ENCODE measurements at regions not wholly inside any gene's neighbourhood (a gene's known extent, or its start where the extent isn't known, plus 50 kb on each side); places are given as distances from the start of the nearest gene placed in this dataset.

GRCh38 chr4:32199639-32200038 is 1479.5 kb downstream of the PCDH7 start:
- ATAC-seq: no peak
- intact Hi-C loops (cut with DNase I): no loop called here

GRCh38 chr4:32203340-32203739 is 1483.2 kb downstream of the PCDH7 start:
- DNase-seq (ENCODE audit: missing footprints) (no peak), ATAC-seq (no peak)
- intact Hi-C loops (cut with DNase I): no loop called here

More at GRCh38 chr4:32199639-32200038, 1479.5 kb downstream of the PCDH7 start:
- DNase-seq (ENCODE audit: missing footprints): no peak

GRCh38 chr4:32206756-32207155 is 1486.6 kb downstream of the PCDH7 start:
- no peak for ATAC-seq
- DNase-seq (ENCODE audit: missing footprints): no peak
- intact Hi-C loops (cut with DNase I): no loop called here

- intact Hi-C loops (cut with DNase I): no loop called here
- no peak for DNase-seq (ENCODE audit: missing footprints)
- no peak for ATAC-seq
Observed at GRCh38 chr4:32207456-32207855, 1487.3 kb downstream of the PCDH7 start.

GRCh38 chr4:32215277-32215676 is 1495.1 kb downstream of the PCDH7 start:
- DNase-seq (ENCODE audit: missing footprints) (peak; percentile 63), ATAC-seq (no peak)
- intact Hi-C loops (cut with DNase I): no loop called here

- intact Hi-C loops (cut with DNase I): no loop called here
- ATAC-seq (no peak), DNase-seq (ENCODE audit: missing footprints) (no peak)
Observed at GRCh38 chr4:32216502-32216901, 1496.3 kb downstream of the PCDH7 start.

GRCh38 chr4:32219306-32220075 is 1499.3 kb downstream of the PCDH7 start:
- DNase-seq (ENCODE audit: missing footprints) (no peak), ATAC-seq (no peak)
- intact Hi-C loops (cut with DNase I): no loop called here

GRCh38 chr4:32226204-32226603 is 1506.0 kb downstream of the PCDH7 start:
- ATAC-seq (no peak), DNase-seq (ENCODE audit: missing footprints) (no peak)
- intact Hi-C loops (cut with DNase I): no loop called here

- ATAC-seq (no peak), DNase-seq (ENCODE audit: missing footprints) (no peak)
- intact Hi-C loops (cut with DNase I): no loop called here
Observed at GRCh38 chr4:32226733-32227132, 1506.6 kb downstream of the PCDH7 start.

GRCh38 chr4:32243926-32244325 is 1523.8 kb downstream of the PCDH7 start:
- intact Hi-C loops (cut with DNase I): no loop called here
- no peak for ATAC-seq
- DNase-seq (ENCODE audit: missing footprints): no peak

GRCh38 chr4:32249040-32249439 is 1528.9 kb downstream of the PCDH7 start:
- ATAC-seq (no peak), DNase-seq (ENCODE audit: missing footprints) (no peak)
- intact Hi-C loops (cut with DNase I): no loop called here

- intact Hi-C loops (cut with DNase I): no loop called here
Observed at GRCh38 chr4:32251126-32251525, 1531.0 kb downstream of the PCDH7 start.

GRCh38 chr4:32251926-32252325 is 1531.8 kb downstream of the PCDH7 start:
- no peak for ATAC-seq
- intact Hi-C loops (cut with DNase I): no loop called here
- DNase-seq (ENCODE audit: missing footprints): no peak

More at GRCh38 chr4:32251126-32251525, 1531.0 kb downstream of the PCDH7 start:
- ATAC-seq (no peak), DNase-seq (ENCODE audit: missing footprints) (no peak)

- intact Hi-C loops (cut with DNase I): no loop called here
- no peak for ATAC-seq
- no peak for DNase-seq (ENCODE audit: missing footprints)
Observed at GRCh38 chr4:32254216-32254615, 1534.0 kb downstream of the PCDH7 start.

- DNase-seq (ENCODE audit: missing footprints): no peak
- intact Hi-C loops (cut with DNase I): no loop called here
- ATAC-seq: no peak
Observed at GRCh38 chr4:32258986-32259385, 1538.8 kb downstream of the PCDH7 start.

- DNase-seq (ENCODE audit: missing footprints) (no peak), ATAC-seq (no peak)
- intact Hi-C loops (cut with DNase I): no loop called here
Observed at GRCh38 chr4:32261196-32261595, 1541.0 kb downstream of the PCDH7 start.

- DNase-seq (ENCODE audit: missing footprints): no peak
- ATAC-seq: no peak
- intact Hi-C loops (cut with DNase I): no loop called here
Observed at GRCh38 chr4:32268863-32269262, 1548.7 kb downstream of the PCDH7 start.

- no peak for ATAC-seq
- intact Hi-C loops (cut with DNase I): no loop called here
- DNase-seq (ENCODE audit: missing footprints): no peak
Observed at GRCh38 chr4:32290102-32290501, 1569.9 kb downstream of the PCDH7 start.

GRCh38 chr4:32318926-32319325 is 1598.8 kb downstream of the PCDH7 start:
- intact Hi-C loops (cut with DNase I): no loop called here
- no peak for ATAC-seq
- DNase-seq (ENCODE audit: missing footprints): no peak

GRCh38 chr4:32321421-32321820 is 1601.3 kb downstream of the PCDH7 start:
- DNase-seq (ENCODE audit: missing footprints) (no peak), ATAC-seq (no peak)
- intact Hi-C loops (cut with DNase I): no loop called here

- no peak for ATAC-seq
- DNase-seq (ENCODE audit: missing footprints): no peak
- intact Hi-C loops (cut with DNase I): no loop called here
Observed at GRCh38 chr4:32334759-32335158, 1614.6 kb downstream of the PCDH7 start.
